HepG2 (cell line): ENCODE measurements at regions not wholly inside any gene's neighbourhood (a gene's known extent, or its start where the extent isn't known, plus 50 kb on each side); places are given as distances from the start of the nearest gene placed in this dataset.

Experiments used
- ARID2 ChIP-seq: sonication (generic); formaldehyde crosslinking; IDR thresholded peaks from 2 replicates; pipeline ENCODE4 v1.8.1; 2022; ENCODE audit warnings: mild to moderate bottlenecking, missing genetic modification reagents, borderline replicate concordance
- ATF1 ChIP-seq: IDR thresholded peaks from 2 replicates; pipeline ENCODE4 v1.6.1; 2016; ENCODE audit warnings: mild to moderate bottlenecking, control low read depth
- BRD4 ChIP-seq: sonication (generic); formaldehyde crosslinking; IDR thresholded peaks from 2 replicates; pipeline ENCODE4 v1.4.0; 2020; ENCODE audit warnings: missing genetic modification reagents
- E2F5 ChIP-seq: sonication (generic); formaldehyde crosslinking; conservative IDR thresholded peaks from 2 replicates; pipeline ENCODE4 v1.4.0; 2020; ENCODE audit warnings: missing genetic modification reagents
- ETV6 ChIP-seq: sonication (generic); formaldehyde crosslinking; conservative IDR thresholded peaks from 2 replicates; pipeline ENCODE4 v1.4.0; 2020; ENCODE audit warnings: missing genetic modification reagents
- GABPB1 ChIP-seq: IDR thresholded peaks from 2 replicates; pipeline ENCODE4 v1.6.1; 2016; ENCODE audit warnings: mild to moderate bottlenecking, missing genetic modification reagents, moderate library complexity, missing compliant biosample characterization
- JUN ChIP-seq: sonication (generic); formaldehyde crosslinking; IDR thresholded peaks from 2 replicates; pipeline ENCODE4 v1.4.0; 2020; ENCODE audit warnings: mild to moderate bottlenecking, missing genetic modification reagents
- JUND ChIP-seq: sonication (generic); formaldehyde crosslinking; IDR thresholded peaks from 2 replicates; pipeline ENCODE4 v1.8.0; 2022; ENCODE audit warnings: mild to moderate bottlenecking, missing genetic modification reagents
- MXD1 ChIP-seq: sonication (generic); formaldehyde crosslinking; IDR thresholded peaks from 2 replicates; pipeline ENCODE4 v1.4.0; 2020; ENCODE audit warnings: mild to moderate bottlenecking, missing genetic modification reagents
- NFE2 ChIP-seq: sonication (generic); formaldehyde crosslinking; IDR thresholded peaks from 2 replicates; pipeline ENCODE4 v1.4.0; 2020; ENCODE audit warnings: missing genetic modification reagents
- SOX6 ChIP-seq, 2 experiments: fragments of 450-650 bp in 1 of 2; sonication (generic) in 1 of 2; formaldehyde crosslinking in 1 of 2; IDR thresholded peaks; 2 replicates each; pipeline versions ENCODE4 v1.4.0 to v1.6.1; 2017 to 2020; ENCODE audit warnings: antibody characterized with exemption in 1 of 2, mild to moderate bottlenecking in 1 of 2, missing genetic modification reagents in 1 of 2
- TFDP1 ChIP-seq: IDR thresholded peaks from 2 replicates; pipeline ENCODE4 v1.6.1; 2016; ENCODE audit warnings: missing compliant biosample characterization, missing genetic modification reagents, borderline replicate concordance
- YY1 ChIP-seq: IDR thresholded peaks from 2 replicates; pipeline ENCODE4 v1.6.1; 2011; ENCODE audit warnings: low read length, low read depth, moderate library complexity, mild to moderate bottlenecking; ENCODE audit not compliant: insufficient read depth, insufficient replicate concordance
- ZFP91 ChIP-seq: sonication (generic); formaldehyde crosslinking; IDR thresholded peaks from 2 replicates; pipeline ENCODE4 v1.9.0; 2022; ENCODE audit warnings: missing genetic modification reagents, mild to moderate bottlenecking, borderline replicate concordance
- ZFX ChIP-seq: sonication (generic); formaldehyde crosslinking; IDR thresholded peaks from 2 replicates; pipeline ENCODE4 v1.4.0; 2020; ENCODE audit warnings: mild to moderate bottlenecking, low read depth, missing genetic modification reagents, moderate library complexity
- ZNF34 ChIP-seq: sonication (generic); formaldehyde crosslinking; IDR thresholded peaks from 2 replicates; pipeline ENCODE4 v1.4.0; 2020; ENCODE audit warnings: mild to moderate bottlenecking, missing genetic modification reagents, borderline replicate concordance
- ZNF580 ChIP-seq: IDR thresholded peaks from 2 replicates; pipeline ENCODE4 v1.6.1; 2016; ENCODE audit warnings: low read depth, borderline replicate concordance
- ZNF687 ChIP-seq: sonication (generic); formaldehyde crosslinking; IDR thresholded peaks from 2 replicates; pipeline ENCODE4 v1.5.1; 2020; ENCODE audit warnings: mild to moderate bottlenecking, missing genetic modification reagents, moderate library complexity

- TF ChIP-seq TFDP1 (CRISPR knock-in tag) = peak; percentile 13; the same call in 1 of the 2 replicates
- TF ChIP-seq GABPB1 = peak; percentile 69
- TF ChIP-seq E2F5 (CRISPR knock-in tag) = no peak
- peak; percentile 56; the same call in 1 of the 2 replicates for TF ChIP-seq MXD1
- no peak for TF ChIP-seq JUN (CRISPR knock-in tag)
- TF ChIP-seq ZFX = peak; percentile 71
- no peak for TF ChIP-seq ATF1 (CRISPR knock-in tag)
- TF ChIP-seq NFE2 = no peak
- TF ChIP-seq BRD4 = 0 out of 2 replicates have a peak, but pooled peaks have one; percentile 27
- 0 out of 2 replicates have a peak, but pooled peaks have one; percentile 27 for TF ChIP-seq ARID2 (CRISPR knock-in tag)
- peak; percentile 69 for TF ChIP-seq ZNF687 (CRISPR knock-in tag)
- 0 out of 2 replicates have a peak, but pooled peaks have one; percentile 33 for TF ChIP-seq ETV6 (CRISPR knock-in tag)
- no peak for TF ChIP-seq ZNF34 (CRISPR knock-in tag)
- TF ChIP-seq JUND (CRISPR knock-in tag) = no peak
- 0 out of 2 replicates have a peak, but pooled peaks have one; percentile 12 for TF ChIP-seq ZNF580
- 0 out of 2 replicates have a peak, but pooled peaks have one; percentile 12 for TF ChIP-seq ZFP91
- TF ChIP-seq YY1 = peak; percentile 14
- TF ChIP-seq SOX6 (IDR thresholded peaks at IDR 0.05) = no peak
- peak; percentile 21 for TF ChIP-seq SOX6 (CRISPR knock-in tag; IDR thresholded peaks at IDR 0.05)
Observed at GRCh38 chr9:92188969-92189781, 74.0 kb upstream of the SPTLC1 start (continued).
